H9 (cell line): ENCODE measurements at regions not wholly inside any gene's neighbourhood (a gene's known extent, or its start where the extent isn't known, plus 50 kb on each side); places are given as distances from the start of the nearest gene placed in this dataset.

ENCODE experiments used
- DNase-seq: peaks from one replicate; pipeline ENCODE4 v3.0.0-alpha.2; 2017
- H2AFZ ChIP-seq: one replicate; pipeline ENCODE4 v1.6.1; 2013; ENCODE audit warnings: mild to moderate bottlenecking, low read length, control low read depth, moderate library complexity
- H2AK5ac ChIP-seq: 2 replicates; pipeline ENCODE4 v1.6.1; 2013; ENCODE audit warnings: low read length, control low read depth, mixed read lengths; ENCODE audit not compliant: insufficient read length
- H2BK120ac ChIP-seq: one replicate; pipeline ENCODE4 v1.6.1; 2013; ENCODE audit warnings: low read depth, mild to moderate bottlenecking, low read length, control low read depth, inconsistent platforms; ENCODE audit not compliant: poor library complexity, severe bottlenecking
- H2BK12ac ChIP-seq: 2 replicates; pipeline ENCODE4 v1.6.1; 2013; ENCODE audit warnings: low read length, control low read depth, mixed read lengths, low read depth; ENCODE audit not compliant: insufficient read length
- H2BK15ac ChIP-seq: 2 replicates; pipeline ENCODE4 v1.6.1; 2013; ENCODE audit warnings: low read depth, low read length, control low read depth
- H2BK20ac ChIP-seq: one replicate; pipeline ENCODE4 v1.6.1; 2013; ENCODE audit warnings: low read depth, mild to moderate bottlenecking, low read length, control low read depth, inconsistent platforms; ENCODE audit not compliant: poor library complexity, severe bottlenecking
- H2BK5ac ChIP-seq: 2 replicates; pipeline ENCODE4 v1.6.1; 2013; ENCODE audit warnings: low read length, control low read depth, mixed read lengths; ENCODE audit not compliant: insufficient read length
- H3K14ac ChIP-seq: 2 replicates; pipeline ENCODE4 v1.6.1; 2013; ENCODE audit warnings: low read length, control low read depth; ENCODE audit not compliant: insufficient read depth
- H3K18ac ChIP-seq: 2 replicates; pipeline ENCODE4 v1.6.1; 2013; ENCODE audit warnings: low read depth, mild to moderate bottlenecking, mixed read lengths, low read length, control low read depth; ENCODE audit not compliant: insufficient read length
- H3K23ac ChIP-seq: 2 replicates; pipeline ENCODE4 v1.6.1; 2013; ENCODE audit warnings: low read length, control low read depth, mixed read lengths, low read depth; ENCODE audit not compliant: insufficient read length
- H3K23me2 ChIP-seq: 2 replicates; pipeline ENCODE4 v1.6.1; 2013; ENCODE audit warnings: low read depth, mild to moderate bottlenecking, mixed read lengths, low read length, control low read depth; ENCODE audit not compliant: insufficient read length, poor library complexity, severe bottlenecking
- H3K27ac ChIP-seq: 2 replicates; pipeline ENCODE4 v1.5.1; 2013; ENCODE audit warnings: low read length, control low read depth, mixed read lengths, low read depth; ENCODE audit not compliant: insufficient read length
- H3K27me3 ChIP-seq: 2 replicates; pipeline ENCODE4 v1.6.1; 2013; ENCODE audit warnings: low read length, control low read depth, inconsistent platforms; ENCODE audit not compliant: insufficient read depth
- H3K4ac ChIP-seq: 2 replicates; pipeline ENCODE4 v1.6.1; 2013; ENCODE audit warnings: low read depth, mild to moderate bottlenecking, control low read depth, inconsistent platforms, low read length, moderate library complexity
- H3K4me1 ChIP-seq: 2 replicates; pipeline ENCODE4 v1.6.1; 2013; ENCODE audit warnings: low read length, control low read depth, inconsistent platforms; ENCODE audit not compliant: insufficient read depth
- H3K4me2 ChIP-seq: 2 replicates; pipeline ENCODE4 v1.6.1; 2013; ENCODE audit warnings: low read length, control low read depth, mixed read lengths; ENCODE audit not compliant: insufficient read length, insufficient read depth
- H3K56ac ChIP-seq: 2 replicates; pipeline ENCODE4 v1.6.1; 2013; ENCODE audit warnings: low read depth, mild to moderate bottlenecking, mixed read lengths, low read length, control low read depth; ENCODE audit not compliant: insufficient read length
- H3K79me1 ChIP-seq: 2 replicates; pipeline ENCODE4 v1.6.1; 2013; ENCODE audit warnings: low read depth, mild to moderate bottlenecking, moderate library complexity, low read length, control low read depth, inconsistent platforms; ENCODE audit not compliant: insufficient read depth, poor library complexity, severe bottlenecking
- H3K79me2 ChIP-seq: 2 replicates; pipeline ENCODE4 v1.6.1; 2013; ENCODE audit warnings: low read length, control low read depth, inconsistent platforms; ENCODE audit not compliant: insufficient read depth
- H3K9ac ChIP-seq: 2 replicates; pipeline ENCODE4 v1.6.1; 2013; ENCODE audit warnings: low read length, control low read depth, mixed read lengths; ENCODE audit not compliant: insufficient read length; ENCODE audit errors: extremely low read depth
- H3K9me3 ChIP-seq: one replicate; pipeline ENCODE4 v1.6.1; 2013; ENCODE audit warnings: low read depth, low read length, inconsistent platforms; ENCODE audit not compliant: control insufficient read depth
- H3T11ph ChIP-seq: one replicate; pipeline ENCODE4 v1.6.1; 2013; ENCODE audit warnings: mild to moderate bottlenecking, low read length, control low read depth, inconsistent platforms
- H4K20me1 ChIP-seq: one replicate; pipeline ENCODE4 v1.6.1; 2013; ENCODE audit not compliant: control insufficient read depth, insufficient read length, insufficient read depth
- H4K5ac ChIP-seq: 2 replicates; pipeline ENCODE4 v1.6.1; 2013; ENCODE audit warnings: low read depth, mild to moderate bottlenecking, mixed read lengths, low read length, control low read depth; ENCODE audit not compliant: insufficient read length
- H4K8ac ChIP-seq: replicated peaks from 2 replicates; pipeline ENCODE4 v1.6.1; 2013; ENCODE audit warnings: low read length, control low read depth, mixed read lengths, low read depth; ENCODE audit not compliant: insufficient read length
- H4K91ac ChIP-seq: 2 replicates; pipeline ENCODE4 v1.6.1; 2013; ENCODE audit warnings: low read depth, mild to moderate bottlenecking, moderate library complexity, mixed read lengths, low read length, control low read depth; ENCODE audit not compliant: insufficient read length
- H3K27ac Mint-ChIP-seq, 3 experiments: 2 replicates in 2 of 3; 3 replicates in 1 of 3; pipeline ENCODE4 v1.8.0; 2020 to 2021; ENCODE audit warnings: mixed read lengths in 3 of 3, mild to moderate bottlenecking in 1 of 3, moderate library complexity in 1 of 3
- H3K27me3 Mint-ChIP-seq: 2 replicates; pipeline ENCODE4 v1.8.0; 2021; ENCODE audit warnings: low read depth, mild to moderate bottlenecking, moderate library complexity, mixed read lengths
- H3K36me3 Mint-ChIP-seq, 3 experiments: 2 replicates in 2 of 3; 3 replicates in 1 of 3; pipeline ENCODE4 v1.8.0; 2020 to 2021; ENCODE audit warnings: low read depth in 3 of 3, mixed read lengths in 3 of 3; ENCODE audit not compliant: insufficient read depth in 1 of 3
- H3K4me1 Mint-ChIP-seq, 2 experiments: 2 replicates each; pipeline ENCODE4 v1.8.0; 2020; ENCODE audit warnings: mixed read lengths in 2 of 2
- H3K4me3 Mint-ChIP-seq, 2 experiments: 2 replicates in 1 of 2; 3 replicates in 1 of 2; pipeline ENCODE4 v1.8.0; 2020 to 2021; ENCODE audit warnings: mild to moderate bottlenecking in 2 of 2, mixed read lengths in 2 of 2, moderate library complexity in 1 of 2
- H3K9me3 Mint-ChIP-seq, 2 experiments: 2 replicates in 1 of 2; 3 replicates in 1 of 2; pipeline ENCODE4 v1.8.0; 2020; ENCODE audit warnings: mild to moderate bottlenecking in 2 of 2, mixed read lengths in 2 of 2, moderate library complexity in 1 of 2
- CTCF ChIP-seq: fragments of 200-600 bp; sonication (generic); conservative IDR thresholded peaks from 3 replicates; pipeline ENCODE4 v1.8.0; 2021; ENCODE audit warnings: antibody characterized with exemption, mild to moderate bottlenecking
- WGBS: extraction: QIAGEN DNeasy Blood & Tissue Kit; methylation state at CpG from one replicate; pipeline ENCODE4 v1.1.7; 2013; ENCODE audit warnings: missing lambda C conversion rate, low lambda C conversion rate, mixed read lengths; ENCODE audit not compliant: insufficient read length; ENCODE audit errors: extremely low coverage; 5-methylcytosine and 5-hydroxymethylcytosine counted together

DNA sequence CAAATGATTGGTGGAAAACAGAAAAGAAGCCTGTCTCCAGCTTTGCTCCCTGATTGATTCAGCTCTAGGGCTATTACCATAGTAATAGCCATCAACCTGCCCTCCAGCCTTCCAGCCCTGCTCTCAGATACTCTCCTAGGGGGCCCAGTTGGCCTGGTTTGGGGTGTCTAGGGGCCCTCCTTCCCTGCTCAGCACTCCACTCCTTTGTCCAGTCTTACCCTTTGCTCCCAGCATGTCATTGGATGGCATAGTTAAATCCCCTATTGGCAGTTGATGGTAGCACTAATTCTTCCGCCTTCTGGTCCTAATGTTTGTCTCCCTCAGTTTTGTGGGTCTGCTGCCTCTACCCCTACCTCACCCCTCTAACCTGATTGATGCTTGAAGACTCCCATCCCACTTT is 175.4 kb upstream of the PELI2 start:
- no peak for DNase-seq
- Histone ChIP-seq H2AFZ (no peak overlapping the region), H3K4me2 (no peak overlapping the region), H3K14ac (no peak overlapping the region), H3K56ac (no peak overlapping the region), H3K79me2 (no peaks in the 10 kb centered on the region), H2BK15ac (no peak overlapping the region), H4K5ac (no peak overlapping the region), H4K8ac (no peak overlapping the region), H3K79me1 (no peaks in the 10 kb centered on the region), H3K27me3 (no peaks in the 10 kb centered on the region), H3K18ac (no peak overlapping the region), H3K4me1 (no peaks in the 10 kb centered on the region), H2BK5ac (no peak overlapping the region), H3K4ac (no peak overlapping the region), H4K20me1 (no peaks in the 10 kb centered on the region), H3K23me2 (no peaks in the 10 kb centered on the region), H2BK20ac (no peak overlapping the region), H2BK12ac (no peak overlapping the region), H3K9ac (no peak overlapping the region), H2AK5ac (no peak overlapping the region), H3K9me3 (no peaks in the 10 kb centered on the region), H4K91ac (no peak overlapping the region), H3K23ac (no peak overlapping the region), H3K27ac (no peak overlapping the region), H3T11ph (no peak overlapping the region), H2BK120ac (no peak overlapping the region)
- Mint-ChIP-seq H3K9me3 (peaks cover 4% of the 10 kb centered on the region in 2 experiments; a peak in 3 of 5 replicates), H3K36me3 (peaks cover 2 to 12% (median 6%) of the 10 kb centered on the region in 3 experiments; a peak in 3 of 7 replicates), H3K27ac (no peak overlapping the region), H3K27me3 (peaks cover 3% of the 10 kb centered on the region; the same call in 1 of the 2 replicates), H3K4me3 (no peak overlapping the region), H3K4me1 (peaks cover 11 to 12% of the 10 kb centered on the region in 2 experiments)
- WGBS, result no CpG with 5 or more reads among the region's 1 CpG
- peak; percentile 32; the same call in 2 of the 3 replicates for TF ChIP-seq CTCF
